ENCODE measurements at regions not wholly inside any gene's neighbourhood (a gene's known extent, or its start where the extent isn't known, plus 50 kb on each side); places are given as distances from the start of the nearest gene placed in this dataset.

DNA sequence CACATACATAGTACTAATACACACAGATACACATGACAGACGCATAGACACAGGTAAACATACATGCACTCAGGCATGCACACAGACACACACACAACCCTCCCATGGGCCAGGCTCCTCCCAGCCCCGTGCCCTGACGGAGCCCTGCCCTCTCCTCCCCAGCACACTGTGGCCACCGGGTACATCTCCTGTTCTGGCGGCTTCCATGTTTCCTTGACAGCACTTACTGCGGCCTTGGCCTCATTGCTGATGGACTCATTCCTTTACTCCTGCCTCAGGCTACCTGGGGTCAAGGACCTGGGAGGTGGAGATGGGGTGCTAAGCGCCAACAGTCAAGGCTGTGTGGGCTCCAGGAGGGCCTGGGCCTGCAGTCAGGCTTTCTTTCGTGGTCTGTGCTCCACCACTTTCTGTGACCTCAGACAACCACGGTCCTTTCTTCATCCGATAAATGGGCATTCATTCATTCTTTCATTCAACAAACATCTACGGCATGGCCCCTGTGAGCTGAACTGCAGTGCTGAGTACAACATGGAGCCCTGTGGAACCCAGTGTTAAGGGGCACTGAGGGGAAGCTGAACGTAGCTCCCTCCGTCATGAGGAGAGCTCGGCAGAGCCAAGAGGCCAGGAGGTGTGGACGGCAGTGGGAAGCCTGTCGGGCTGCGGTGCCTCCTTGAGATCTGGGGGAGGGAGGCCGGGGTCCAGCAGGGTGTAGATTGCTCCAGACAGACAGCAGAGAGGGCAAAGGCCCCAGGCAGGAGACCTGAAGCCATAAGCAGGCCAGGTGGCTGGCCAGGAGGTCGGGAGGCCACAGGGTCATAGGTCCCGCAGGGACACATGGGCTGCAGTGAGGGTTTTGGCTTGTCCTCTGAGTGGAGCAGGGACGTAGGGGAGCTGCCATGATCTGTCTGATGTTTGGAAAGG, 190.4 kb upstream of the HDAC4 start:
- Histone ChIP-seq H3K36me3 (ENCODE audit: insufficient read depth, low read length) (no peaks in the 10 kb centered on the region), H3K4me3 (ENCODE audit: low read length) (no peak overlapping the region), H3K4me1 (ENCODE audit: insufficient read depth, low read length) (peaks cover 3% of the 10 kb centered on the region), H3K27ac (ENCODE audit: low read depth in 1 of 2, low read length in 2 of 2) (no peak overlapping the region), H3K27me3 (ENCODE audit: control insufficient read depth in 1 of 2, insufficient read depth in 2 of 2, low read length in 2 of 2) (no peaks in the 10 kb centered on the region), H3K9me3 (ENCODE audit: control insufficient read depth in 1 of 2, insufficient read depth in 1 of 2, low read length in 2 of 2) (peaks cover 0 to 24% of the 10 kb centered on the region in 2 experiments)
- intact Hi-C loops (cut with DNase I, micrococcal nuclease): no loop called here
- CTCF ChIA-PET: no interaction called here
- Mint-ChIP-seq H3K4me3 (no peak overlapping the region), H3K4me1 (ENCODE audit: low read depth) (no peaks in the 10 kb centered on the region), H3K27me3 (no peaks in the 10 kb centered on the region), H3K36me3 (ENCODE audit: low read depth) (no peaks in the 10 kb centered on the region), H3K27ac (no peak overlapping the region), H3K9me3 (no peaks in the 10 kb centered on the region)
- ATAC-seq (ENCODE audit: poor library complexity): no peak
- no peak for DNase-seq
- no peak for TF ChIP-seq CTCF (IDR thresholded peaks at IDR 0.05)
- POLR2A ChIA-PET: no interaction called here

DNA sequence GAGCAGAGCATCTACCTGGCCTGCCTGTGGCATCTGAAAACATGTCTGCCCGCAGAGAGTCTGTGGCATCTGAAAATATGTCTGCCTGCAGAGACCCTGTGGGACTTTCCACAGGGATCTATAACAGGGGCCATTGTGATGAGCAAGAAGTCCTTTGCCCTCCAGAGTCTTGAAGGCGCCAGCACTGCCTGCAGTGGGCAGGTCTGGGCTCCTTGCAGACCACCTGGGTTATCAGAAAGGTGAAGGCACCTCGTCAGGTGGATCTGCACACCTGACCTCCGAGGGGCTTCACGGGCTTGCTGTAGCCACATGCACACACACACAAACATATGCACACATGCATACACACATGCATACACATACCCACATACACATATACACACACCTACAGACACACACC, 189.5 kb upstream of the HDAC4 start:
- Mint-ChIP-seq H3K4me3 (no peak overlapping the region), H3K27me3 (no peaks in the 10 kb centered on the region), H3K36me3 (ENCODE audit: low read depth) (no peaks in the 10 kb centered on the region), H3K4me1 (ENCODE audit: low read depth) (no peaks in the 10 kb centered on the region), H3K9me3 (no peaks in the 10 kb centered on the region), H3K27ac (no peak overlapping the region)
- Histone ChIP-seq H3K4me3 (ENCODE audit: low read length) (no peak overlapping the region), H3K4me1 (ENCODE audit: insufficient read depth, low read length) (peaks cover 3% of the 10 kb centered on the region), H3K9me3 (ENCODE audit: control insufficient read depth in 1 of 2, insufficient read depth in 1 of 2, low read length in 2 of 2) (peaks cover 0 to 24% of the 10 kb centered on the region in 2 experiments), H3K27ac (ENCODE audit: low read depth in 1 of 2, low read length in 2 of 2) (no peak overlapping the region), H3K36me3 (ENCODE audit: insufficient read depth, low read length) (no peaks in the 10 kb centered on the region), H3K27me3 (ENCODE audit: control insufficient read depth in 1 of 2, insufficient read depth in 2 of 2, low read length in 2 of 2) (no peaks in the 10 kb centered on the region)
- POLR2A ChIA-PET: no interaction called here
- DNase-seq: peak in 1 of 14 experiments; percentile 25
- CTCF ChIA-PET: no interaction called here
- intact Hi-C loops (cut with DNase I, micrococcal nuclease): no loop called here
- TF ChIP-seq CTCF (IDR thresholded peaks at IDR 0.05): no peak
- no peak for ATAC-seq (ENCODE audit: poor library complexity)

DNA sequence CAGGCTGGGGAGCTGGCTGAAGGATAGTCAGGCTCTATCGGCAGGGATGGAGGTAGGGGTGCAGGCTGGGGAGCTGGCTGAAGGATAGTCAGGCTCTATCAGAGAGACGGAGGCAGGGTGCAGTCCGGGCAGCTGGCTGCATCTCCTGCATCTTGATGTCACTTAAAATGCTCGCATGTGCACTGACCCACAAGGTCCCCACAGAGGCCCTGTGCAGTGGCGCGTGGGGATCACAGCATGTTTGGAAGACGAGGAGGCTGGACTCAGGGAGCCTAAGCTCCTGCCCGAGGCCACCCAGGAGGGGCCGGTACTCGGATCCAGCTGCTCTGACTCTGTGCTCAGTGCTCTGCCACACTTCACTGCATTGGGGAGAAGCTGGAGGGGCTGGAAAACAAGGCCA, 189.0 kb upstream of the HDAC4 start:
- intact Hi-C loops (cut with DNase I, micrococcal nuclease): no loop called here
- no peak overlapping the region for H3K4me3 Mint-ChIP-seq
- Histone ChIP-seq H3K4me3 (ENCODE audit: low read length) (no peak overlapping the region), H3K9me3 (ENCODE audit: control insufficient read depth in 1 of 2, insufficient read depth in 1 of 2, low read length in 2 of 2) (peaks cover 0 to 24% of the 10 kb centered on the region in 2 experiments), H3K4me1 (ENCODE audit: insufficient read depth, low read length) (peaks cover 3% of the 10 kb centered on the region), H3K36me3 (ENCODE audit: insufficient read depth, low read length) (no peaks in the 10 kb centered on the region), H3K27me3 (ENCODE audit: control insufficient read depth in 1 of 2, insufficient read depth in 2 of 2, low read length in 2 of 2) (no peaks in the 10 kb centered on the region), H3K27ac (ENCODE audit: low read depth in 1 of 2, low read length in 2 of 2) (no peak overlapping the region)
- H3K9me3 Mint-ChIP-seq: no peaks in the 10 kb centered on the region
- H3K4me1 Mint-ChIP-seq (ENCODE audit: low read depth): no peaks in the 10 kb centered on the region
- no peaks in the 10 kb centered on the region for H3K36me3 Mint-ChIP-seq (ENCODE audit: low read depth)
- DNase-seq (peak in 1 of 14 experiments; percentile 28), ATAC-seq (ENCODE audit: poor library complexity) (no peak)
- TF ChIP-seq CTCF (IDR thresholded peaks at IDR 0.05): no peak
- H3K27ac Mint-ChIP-seq: no peak overlapping the region
- ChIA-PET CTCF (no interaction called here), POLR2A (no interaction called here)
- no peaks in the 10 kb centered on the region for H3K27me3 Mint-ChIP-seq
